Karpas-422 (cell line): ENCODE measurements at regions not wholly inside any gene's neighbourhood (a gene's known extent, or its start where the extent isn't known, plus 50 kb on each side); places are given as distances from the start of the nearest gene placed in this dataset.

Experiments used
- DNase-seq: peaks from one replicate; pipeline ENCODE4 v3.0.0-alpha.2; 2015
- H2AFZ ChIP-seq: fragments of 200-600 bp; sonication (generic); 2 replicates; pipeline ENCODE4 v1.6.1; 2014; ENCODE audit warnings: antibody characterized with exemption, low read length, mixed read lengths
- H3K27ac ChIP-seq: fragments of 200-600 bp; sonication (generic); 2 replicates; pipeline ENCODE4 v1.5.1; 2014; ENCODE audit warnings: mild to moderate bottlenecking, low read length, moderate library complexity
- H3K27me3 ChIP-seq: fragments of 200-600 bp; sonication (generic); 2 replicates; pipeline ENCODE4 v1.6.1; 2014; ENCODE audit warnings: low read length, mixed read lengths
- H3K36me3 ChIP-seq: fragments of 200-600 bp; sonication (generic); 2 replicates; pipeline ENCODE4 v1.6.1; 2014; ENCODE audit warnings: low read length, mixed read lengths; ENCODE audit not compliant: insufficient read depth
- H3K4me1 ChIP-seq: fragments of 200-600 bp; sonication (generic); 2 replicates; pipeline ENCODE4 v1.6.1; 2014; ENCODE audit warnings: mild to moderate bottlenecking, low read length, mixed read lengths
- H3K4me2 ChIP-seq: fragments of 200-600 bp; sonication (generic); 2 replicates; pipeline ENCODE4 v1.6.1; 2014; ENCODE audit warnings: low read length, low read depth, mild to moderate bottlenecking; ENCODE audit not compliant: poor library complexity, severe bottlenecking
- H3K4me3 ChIP-seq: fragments of 200-600 bp; sonication (generic); 2 replicates; pipeline ENCODE4 v1.5.1; 2014; ENCODE audit warnings: mild to moderate bottlenecking, antibody characterized with exemption, low read length, mixed read lengths
- H3K79me2 ChIP-seq: fragments of 200-600 bp; sonication (generic); 2 replicates; pipeline ENCODE4 v1.6.1; 2014; ENCODE audit warnings: mild to moderate bottlenecking, low read length, mixed read lengths
- H3K9ac ChIP-seq: fragments of 200-600 bp; sonication (generic); 2 replicates; pipeline ENCODE4 v1.6.0; 2014; ENCODE audit warnings: low read length
- H3K9me2 ChIP-seq: fragments of 200-600 bp; sonication (generic), shearing (Covaris generic); replicated peaks from 2 replicates; pipeline ENCODE4 v1.6.0; 2014; ENCODE audit warnings: mild to moderate bottlenecking, low read length, moderate library complexity; ENCODE audit not compliant: insufficient read depth
- H3K9me3 ChIP-seq: fragments of 300-700, 200-600 bp; sonication (generic); 2 replicates; pipeline ENCODE4 v1.6.1; 2014; ENCODE audit warnings: low read length, mixed read lengths
- H4K20me1 ChIP-seq: fragments of 200-600 bp; sonication (generic); 2 replicates; pipeline ENCODE4 v1.6.1; 2014; ENCODE audit warnings: mild to moderate bottlenecking, antibody characterized with exemption, low read length, low read depth; ENCODE audit not compliant: insufficient read depth

- peak; percentile 73 for DNase-seq
- H3K9me3 ChIP-seq, result no peaks in the 10 kb centered on the region
Measured at GRCh38 chr12:107929436-107929835, 154.9 kb downstream of the ASCL4 start.

GRCh38 chr12:107931761-107932160 is 157.3 kb downstream of the ASCL4 start:
- H3K9me3 ChIP-seq, result no peaks in the 10 kb centered on the region
- H3K27ac ChIP-seq, result no peak overlapping the region
- H3K27me3 ChIP-seq, result no peaks in the 10 kb centered on the region

More at GRCh38 chr12:107929436-107929835, 154.9 kb downstream of the ASCL4 start:
- Histone ChIP-seq H3K4me2 (no peak overlapping the region), H3K4me3 (no peak overlapping the region), H3K9ac (no peak overlapping the region), H3K79me2 (no peaks in the 10 kb centered on the region), H3K36me3 (no peaks in the 10 kb centered on the region), H3K27ac (no peak overlapping the region), H3K4me1 (no peaks in the 10 kb centered on the region), H3K9me2 (no peaks in the 10 kb centered on the region), H2AFZ (no peak overlapping the region), H3K27me3 (no peaks in the 10 kb centered on the region), H4K20me1 (no peaks in the 10 kb centered on the region)

GRCh38 chr12:107938446-107938845 is 163.9 kb downstream of the ASCL4 start:
- H2AFZ ChIP-seq, result no peak overlapping the region
- no peaks in the 10 kb centered on the region for H3K36me3 ChIP-seq
- no peaks in the 10 kb centered on the region for H3K9me2 ChIP-seq
- no peaks in the 10 kb centered on the region for H3K9me3 ChIP-seq
- no peak overlapping the region for H3K4me2 ChIP-seq
- DNase-seq, result no peak
- H4K20me1 ChIP-seq, result no peaks in the 10 kb centered on the region
- H3K79me2 ChIP-seq, result no peaks in the 10 kb centered on the region
- no peaks in the 10 kb centered on the region for H3K27me3 ChIP-seq
- no peak overlapping the region for H3K27ac ChIP-seq
- H3K4me1 ChIP-seq, result no peaks in the 10 kb centered on the region
- no peak overlapping the region for H3K9ac ChIP-seq
- H3K4me3 ChIP-seq, result no peak overlapping the region

More at GRCh38 chr12:107931761-107932160, 157.3 kb downstream of the ASCL4 start:
- no peak overlapping the region for H3K4me2 ChIP-seq
- no peak overlapping the region for H3K4me3 ChIP-seq
- no peak for DNase-seq
- H3K4me1 ChIP-seq, result no peaks in the 10 kb centered on the region
- H3K36me3 ChIP-seq, result no peaks in the 10 kb centered on the region
- H3K79me2 ChIP-seq, result no peaks in the 10 kb centered on the region
- H4K20me1 ChIP-seq, result no peaks in the 10 kb centered on the region
- no peak overlapping the region for H3K9ac ChIP-seq
- H2AFZ ChIP-seq, result no peak overlapping the region
- no peaks in the 10 kb centered on the region for H3K9me2 ChIP-seq

GRCh38 chr12:107948391-107948945 is 174.0 kb downstream of the ASCL4 start:
- no peaks in the 10 kb centered on the region for H3K9me2 ChIP-seq
- H2AFZ ChIP-seq, result no peak overlapping the region
- H4K20me1 ChIP-seq, result no peaks in the 10 kb centered on the region
- H3K4me1 ChIP-seq, result no peaks in the 10 kb centered on the region
- no peaks in the 10 kb centered on the region for H3K36me3 ChIP-seq
- no peak overlapping the region for H3K9ac ChIP-seq
- H3K27me3 ChIP-seq, result no peaks in the 10 kb centered on the region
- no peak for DNase-seq
- H3K79me2 ChIP-seq, result no peaks in the 10 kb centered on the region
- no peak overlapping the region for H3K4me3 ChIP-seq
- H3K4me2 ChIP-seq, result no peak overlapping the region
- H3K9me3 ChIP-seq, result no peaks in the 10 kb centered on the region
- no peak overlapping the region for H3K27ac ChIP-seq

GRCh38 chr12:107951024-107951423 is 176.5 kb downstream of the ASCL4 start:
- Histone ChIP-seq H3K4me3 (no peak overlapping the region), H3K9ac (no peak overlapping the region), H3K9me3 (no peaks in the 10 kb centered on the region), H3K27ac (no peak overlapping the region), H3K9me2 (no peaks in the 10 kb centered on the region), H3K27me3 (no peaks in the 10 kb centered on the region), H3K4me1 (no peaks in the 10 kb centered on the region), H3K4me2 (no peak overlapping the region), H3K36me3 (no peaks in the 10 kb centered on the region), H3K79me2 (no peaks in the 10 kb centered on the region), H2AFZ (no peak overlapping the region), H4K20me1 (no peaks in the 10 kb centered on the region)
- no peak for DNase-seq

- no peaks in the 10 kb centered on the region for H3K79me2 ChIP-seq
- H4K20me1 ChIP-seq, result no peaks in the 10 kb centered on the region
- no peak overlapping the region for H3K9ac ChIP-seq
- H3K4me3 ChIP-seq, result no peak overlapping the region
- no peaks in the 10 kb centered on the region for H3K4me1 ChIP-seq
- H3K4me2 ChIP-seq, result no peak overlapping the region
- no peaks in the 10 kb centered on the region for H3K36me3 ChIP-seq
- H3K9me2 ChIP-seq, result no peaks in the 10 kb centered on the region
- no peak for DNase-seq
- H3K27me3 ChIP-seq, result no peaks in the 10 kb centered on the region
- no peaks in the 10 kb centered on the region for H3K9me3 ChIP-seq
- no peak overlapping the region for H2AFZ ChIP-seq
- no peak overlapping the region for H3K27ac ChIP-seq
Measured at GRCh38 chr12:107955966-107956643, 173.0 kb upstream of the WSCD2 start.

- Histone ChIP-seq H4K20me1 (no peaks in the 10 kb centered on the region), H3K27ac (no peak overlapping the region), H3K9ac (no peak overlapping the region), H3K79me2 (no peaks in the 10 kb centered on the region), H3K4me2 (no peak overlapping the region), H3K27me3 (no peaks in the 10 kb centered on the region), H3K9me3 (no peaks in the 10 kb centered on the region), H3K36me3 (no peaks in the 10 kb centered on the region), H3K4me3 (no peak overlapping the region), H3K4me1 (no peaks in the 10 kb centered on the region), H3K9me2 (no peaks in the 10 kb centered on the region), H2AFZ (no peak overlapping the region)
- DNase-seq, result no peak
Measured at GRCh38 chr12:107957459-107957858, 171.6 kb upstream of the WSCD2 start.

- Histone ChIP-seq H4K20me1 (no peaks in the 10 kb centered on the region), H3K9ac (no peak overlapping the region), H3K4me2 (no peak overlapping the region), H3K27me3 (no peaks in the 10 kb centered on the region), H3K9me2 (no peaks in the 10 kb centered on the region), H3K36me3 (no peaks in the 10 kb centered on the region), H3K4me1 (no peaks in the 10 kb centered on the region), H3K9me3 (no peaks in the 10 kb centered on the region), H3K27ac (no peak overlapping the region), H3K4me3 (no peak overlapping the region), H2AFZ (no peak overlapping the region), H3K79me2 (no peaks in the 10 kb centered on the region)
- no peak for DNase-seq
Measured at GRCh38 chr12:107963635-107964034, 165.5 kb upstream of the WSCD2 start.
